ENCODE measurements at regions not wholly inside any gene's neighbourhood (a gene's known extent, or its start where the extent isn't known, plus 50 kb on each side); places are given as distances from the start of the nearest gene placed in this dataset.

GRCh38 chr13:106348075-106348840 lies 187.2 kb downstream of the EFNB2 start:
- H3K4me2 ChIP-seq (ENCODE audit: insufficient read depth in 1 of 2, low read depth in 2 of 2, low read length in 2 of 2) = peak overlapping the region in 1 of 2 experiments; percentile 71; a peak in 1 of 4 replicates
- no peak overlapping the region for H3K14ac ChIP-seq (ENCODE audit: insufficient read length)
- POLR2A ChIA-PET (ENCODE audit: partially characterized antibody) = interaction anchor here (1.2 kb wide), 1 partner anchor 10 kb away, joined by 4 read pairs; no protein-coding TSS in a partner anchor
- no peak overlapping the region for H3K18ac ChIP-seq (ENCODE audit: extremely low read depth, low read length)
- no peak overlapping the region for H4K8ac ChIP-seq (ENCODE audit: extremely low read depth, insufficient read depth, low read length)
- peaks cover 3% of the 10 kb centered on the region; the same call in 1 of the 2 replicates for H3K23me2 ChIP-seq (ENCODE audit: low read depth, low read length)
- H3K23ac ChIP-seq (ENCODE audit: insufficient read length) = no peak overlapping the region
- no peak overlapping the region for H2BK12ac ChIP-seq (ENCODE audit: low read depth, low read length)
- peaks cover 2 to 7% (median 6%) of the 10 kb centered on the region in 4 experiments; a peak in 4 of 7 replicates for H3K4me1 ChIP-seq (replicated peaks in 1 of 4; ENCODE audit: control insufficient read depth in 3 of 4, insufficient read depth in 4 of 4, low read length in 3 of 4)
- H4K91ac ChIP-seq (replicated peaks; ENCODE audit: insufficient read length, low read length) = no peak overlapping the region
- no peak overlapping the region for H3K27ac ChIP-seq (ENCODE audit: low read depth, low read length)
- no peaks in the 10 kb centered on the region for H3K79me1 ChIP-seq (ENCODE audit: low read depth, low read length)
- H2BK15ac ChIP-seq (ENCODE audit: low read length) = no peak overlapping the region
- no peaks in the 10 kb centered on the region for H4K20me1 ChIP-seq (replicated peaks in 1 of 2; ENCODE audit: control insufficient read depth in 1 of 2, insufficient read depth in 2 of 2, low read length in 2 of 2)
- peak; percentile 81 for TF ChIP-seq JUND (IDR thresholded peaks at IDR 0.05; ENCODE audit: low read length)
- TF ChIP-seq EGR1 (IDR thresholded peaks at IDR 0.05; ENCODE audit: borderline replicate concordance, low read depth, low read length) = no peak
- H3K4ac ChIP-seq (replicated peaks; ENCODE audit: insufficient read length, low read depth, low read length) = no peak overlapping the region
- CTCF ChIA-PET (ENCODE audit: partially characterized antibody) = interaction anchor here (1.0 kb wide), 1 partner anchor 184 kb away, joined by 3 read pairs; no protein-coding TSS in a partner anchor
- peaks cover 0 to 12% (median 1%) of the 10 kb centered on the region in 4 experiments; a peak in 5 of 7 replicates for H3K27me3 ChIP-seq (replicated peaks in 1 of 4; ENCODE audit: control insufficient read depth in 3 of 4, extremely low read depth in 1 of 4, insufficient read depth in 3 of 4, low read length in 3 of 4)
- no peak overlapping the region for H3K56ac ChIP-seq (replicated peaks; ENCODE audit: insufficient read length, low read depth, low read length)
- WGBS, 2 experiments (ENCODE audit: extremely low coverage in 1 of 2, insufficient coverage in 1 of 2, insufficient read length in 1 of 2, insufficient replicate concordance in 2 of 2, low coverage in 1 of 2, low lambda C conversion rate in 2 of 2, missing lambda C conversion rate in 1 of 2) = 72% methylated on average over 6 of the region's 6 CpGs; no CpG with 5 or more reads in 1 of the 2 experiments
- no peak for FAIRE-seq
- peak overlapping the region in 1 of 4 experiments; percentile 65; a peak in 1 of 8 replicates for H3K4me3 ChIP-seq (ENCODE audit: extremely low read depth in 1 of 4, insufficient read depth in 2 of 4, low read depth in 3 of 4, low read length in 4 of 4)
- no peak overlapping the region for H3K9ac ChIP-seq (replicated peaks in 1 of 4; ENCODE audit: extremely low read depth in 1 of 4, low read depth in 3 of 4, low read length in 3 of 4)
- H2AFZ ChIP-seq (ENCODE audit: low read length) = no peak overlapping the region
- no peak overlapping the region for H2BK120ac ChIP-seq (replicated peaks; ENCODE audit: low read depth, low read length)
- DNase-seq (ENCODE audit: low read depth in 1 of 2, low spot score in 2 of 2) = no peak
- H3K79me2 ChIP-seq (ENCODE audit: control insufficient read depth in 1 of 2, insufficient read depth in 2 of 2, low read length in 2 of 2) = no peaks in the 10 kb centered on the region
- H3K9me3 ChIP-seq (ENCODE audit: insufficient read depth in 2 of 2, low read depth in 1 of 2, low read length in 1 of 2) = no peaks in the 10 kb centered on the region
- H2AK5ac ChIP-seq (ENCODE audit: low read depth, low read length) = no peak overlapping the region
- no peak overlapping the region for H2BK5ac ChIP-seq (ENCODE audit: low read depth, low read length)
- H3K36me3 ChIP-seq (ENCODE audit: control insufficient read depth in 2 of 4, insufficient read depth in 4 of 4, low read length in 3 of 4) = no peaks in the 10 kb centered on the region
- no peak overlapping the region for H2BK20ac ChIP-seq (ENCODE audit: low read length)
- H4K5ac ChIP-seq (ENCODE audit: insufficient read length, low read depth, low read length) = no peak overlapping the region
